ENCODE measurements at regions not wholly inside any gene's neighbourhood (a gene's known extent, or its start where the extent isn't known, plus 50 kb on each side); places are given as distances from the start of the nearest gene placed in this dataset.

DNA sequence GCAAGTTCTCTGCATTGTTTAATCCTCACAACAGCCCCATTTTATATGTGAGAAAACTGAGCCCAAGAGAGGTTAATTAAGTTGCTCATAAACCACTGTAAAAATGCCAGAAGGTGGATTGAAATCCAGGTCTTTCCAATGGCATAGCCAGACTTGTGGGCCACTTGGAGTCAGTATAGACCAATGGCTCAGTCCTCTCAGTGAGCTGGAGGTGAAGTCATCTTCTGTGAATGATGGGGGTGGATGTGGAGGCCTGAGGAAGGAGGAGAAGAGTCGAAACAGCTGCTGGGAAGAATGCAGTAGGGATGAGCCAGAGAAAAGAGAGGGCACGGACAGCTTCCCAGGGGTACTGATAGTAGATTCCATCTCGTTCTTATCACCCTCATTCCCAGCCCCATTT lies 213.4 kb downstream of the SOX9 start:
- H3K27ac ChIP-seq (ENCODE audit: low read depth, low read length) = no peak overlapping the region
- H3K36me3 ChIP-seq (ENCODE audit: control insufficient read depth in 3 of 3, insufficient read depth in 3 of 3, low read length in 3 of 3) = no peaks in the 10 kb centered on the region
- H3K4me3 ChIP-seq (ENCODE audit: low read length in 3 of 3) = no peak overlapping the region
- H3K27me3 ChIP-seq (ENCODE audit: control insufficient read depth in 3 of 3, insufficient read depth in 3 of 3, low read length in 3 of 3) = peaks cover 4 to 20% (median 16%) of the 10 kb centered on the region in 3 donors
- no peak overlapping the region for H3K9ac ChIP-seq (ENCODE audit: low read depth in 1 of 3, low read length in 3 of 3)
- H3K4me1 ChIP-seq (ENCODE audit: control insufficient read depth in 3 of 3, insufficient read depth in 3 of 3, low read length in 3 of 3) = peaks cover 0 to 3% (median 0%) of the 10 kb centered on the region in 3 donors
- no peaks in the 10 kb centered on the region for H3K9me3 ChIP-seq (ENCODE audit: control insufficient read depth in 3 of 3, low read length in 3 of 3)

GRCh38 chr17:72336026-72336803 lies 215.4 kb downstream of the SOX9 start:
- H3K27ac ChIP-seq (ENCODE audit: low read depth, low read length) = no peak overlapping the region
- no peaks in the 10 kb centered on the region for H3K36me3 ChIP-seq (ENCODE audit: control insufficient read depth in 3 of 3, insufficient read depth in 3 of 3, low read length in 3 of 3)
- peaks cover 0 to 3% (median 0%) of the 10 kb centered on the region in 3 donors for H3K4me1 ChIP-seq (ENCODE audit: control insufficient read depth in 3 of 3, insufficient read depth in 3 of 3, low read length in 3 of 3)
- H3K27me3 ChIP-seq (ENCODE audit: control insufficient read depth in 3 of 3, insufficient read depth in 3 of 3, low read length in 3 of 3) = peaks cover 14 to 24% (median 16%) of the 10 kb centered on the region in 3 donors
- H3K9me3 ChIP-seq (ENCODE audit: control insufficient read depth in 3 of 3, low read length in 3 of 3) = no peaks in the 10 kb centered on the region
- no peak overlapping the region for H3K9ac ChIP-seq (ENCODE audit: low read depth in 1 of 3, low read length in 3 of 3)
- H3K4me3 ChIP-seq (ENCODE audit: low read length in 3 of 3) = no peak overlapping the region

- Histone ChIP-seq H3K4me3 (ENCODE audit: low read length in 3 of 3) (no peak overlapping the region), H3K27me3 (ENCODE audit: control insufficient read depth in 3 of 3, insufficient read depth in 3 of 3, low read length in 3 of 3) (peaks cover 14 to 28% (median 16%) of the 10 kb centered on the region in 3 donors), H3K36me3 (ENCODE audit: control insufficient read depth in 3 of 3, insufficient read depth in 3 of 3, low read length in 3 of 3) (no peaks in the 10 kb centered on the region), H3K9ac (ENCODE audit: low read depth in 1 of 3, low read length in 3 of 3) (no peak overlapping the region), H3K9me3 (ENCODE audit: control insufficient read depth in 3 of 3, low read length in 3 of 3) (no peaks in the 10 kb centered on the region), H3K4me1 (ENCODE audit: control insufficient read depth in 3 of 3, insufficient read depth in 3 of 3, low read length in 3 of 3) (peaks cover 0 to 3% (median 0%) of the 10 kb centered on the region in 3 donors), H3K27ac (ENCODE audit: low read depth, low read length) (no peak overlapping the region)
Observed at GRCh38 chr17:72336804-72337070, 215.9 kb downstream of the SOX9 start.

DNA sequence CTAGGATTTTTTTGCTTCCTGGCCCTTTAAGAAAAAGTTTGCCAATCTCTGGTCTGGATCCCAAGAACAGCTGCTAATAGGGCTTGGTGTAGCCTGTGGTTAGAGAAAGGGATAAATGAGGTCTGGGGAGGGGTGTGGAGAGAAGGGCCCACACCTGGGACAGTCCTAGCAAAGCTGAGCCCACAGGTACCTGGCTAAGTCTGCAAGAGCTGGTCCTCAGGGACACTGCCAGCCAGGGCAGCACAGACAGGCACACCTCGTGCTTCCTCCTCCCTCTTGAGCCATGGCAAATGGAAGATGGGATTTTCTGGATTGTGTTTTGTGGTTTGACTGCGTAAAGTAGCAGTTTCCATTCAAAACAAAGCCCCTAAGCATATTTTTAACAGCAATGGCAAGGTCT lies 217.5 kb downstream of the SOX9 start:
- peaks cover 0 to 4% (median 0%) of the 10 kb centered on the region in 3 donors for H3K4me1 ChIP-seq (ENCODE audit: control insufficient read depth in 3 of 3, insufficient read depth in 3 of 3, low read length in 3 of 3)
- no peak overlapping the region for H3K27ac ChIP-seq (ENCODE audit: low read depth, low read length)
- H3K27me3 ChIP-seq (ENCODE audit: control insufficient read depth in 3 of 3, insufficient read depth in 3 of 3, low read length in 3 of 3) = peaks cover 14 to 30% (median 22%) of the 10 kb centered on the region in 3 donors
- no peak overlapping the region for H3K9ac ChIP-seq (ENCODE audit: low read depth in 1 of 3, low read length in 3 of 3)
- H3K4me3 ChIP-seq (ENCODE audit: low read length in 3 of 3) = no peak overlapping the region
- no peaks in the 10 kb centered on the region for H3K9me3 ChIP-seq (ENCODE audit: control insufficient read depth in 3 of 3, low read length in 3 of 3)
- no peaks in the 10 kb centered on the region for H3K36me3 ChIP-seq (ENCODE audit: control insufficient read depth in 3 of 3, insufficient read depth in 3 of 3, low read length in 3 of 3)

DNA sequence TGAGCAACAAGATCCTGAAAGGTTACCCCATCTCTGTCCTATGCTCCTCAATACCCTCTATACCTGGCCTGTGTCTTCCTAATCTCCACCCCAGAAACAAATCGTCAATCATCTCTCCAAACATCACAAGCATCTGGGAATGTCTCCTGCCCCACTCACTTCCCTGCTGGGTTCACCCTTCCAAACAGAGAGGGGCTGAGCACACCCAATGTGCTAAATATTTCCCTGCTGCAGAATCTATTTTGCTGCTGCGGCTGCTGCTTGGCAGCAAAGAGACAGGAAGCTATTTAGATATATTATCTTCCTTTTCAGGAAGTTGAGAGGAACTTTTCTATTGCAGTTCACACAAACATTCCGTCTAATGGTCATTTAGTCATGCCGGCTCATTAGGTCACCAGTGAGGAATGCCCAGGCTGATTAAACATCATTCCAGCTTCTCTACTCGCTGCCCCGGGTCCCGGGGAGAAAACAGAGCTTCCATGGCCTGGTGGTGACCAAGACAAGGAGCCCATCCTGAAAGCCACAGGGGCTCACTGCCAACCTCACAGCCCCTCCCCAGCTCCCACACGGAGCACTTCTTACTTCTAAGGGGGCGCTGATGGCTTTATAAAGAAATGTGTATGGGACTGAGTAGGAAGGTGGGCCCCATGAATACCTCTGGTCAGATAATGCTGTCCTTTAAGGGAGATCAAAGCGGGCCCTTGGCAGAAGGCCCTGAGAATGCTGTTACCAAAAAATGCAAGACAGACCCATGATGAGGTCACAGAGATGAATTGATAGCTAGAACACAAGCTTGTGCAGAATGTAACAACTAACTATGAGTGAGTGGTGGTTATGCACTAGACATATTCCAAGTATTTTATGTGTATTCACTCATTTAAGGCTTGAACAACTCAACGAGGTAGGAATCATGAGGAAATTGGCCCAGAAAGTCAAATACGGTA lies 218.3 kb downstream of the SOX9 start:
- Histone ChIP-seq H3K4me3 (ENCODE audit: low read length in 3 of 3) (no peak overlapping the region), H3K27me3 (ENCODE audit: control insufficient read depth in 3 of 3, insufficient read depth in 3 of 3, low read length in 3 of 3) (peaks cover 14 to 30% (median 28%) of the 10 kb centered on the region in 3 donors), H3K27ac (ENCODE audit: low read depth, low read length) (no peak overlapping the region), H3K36me3 (ENCODE audit: control insufficient read depth in 3 of 3, insufficient read depth in 3 of 3, low read length in 3 of 3) (no peaks in the 10 kb centered on the region), H3K9ac (ENCODE audit: low read depth in 1 of 3, low read length in 3 of 3) (no peak overlapping the region), H3K4me1 (ENCODE audit: control insufficient read depth in 3 of 3, insufficient read depth in 3 of 3, low read length in 3 of 3) (peaks cover 0 to 4% (median 0%) of the 10 kb centered on the region in 3 donors), H3K9me3 (ENCODE audit: control insufficient read depth in 3 of 3, low read length in 3 of 3) (no peaks in the 10 kb centered on the region)

- Histone ChIP-seq H3K27me3 (ENCODE audit: control insufficient read depth in 3 of 3, insufficient read depth in 3 of 3, low read length in 3 of 3) (peaks cover 14 to 23% (median 22%) of the 10 kb centered on the region in 3 donors), H3K9me3 (ENCODE audit: control insufficient read depth in 3 of 3, low read length in 3 of 3) (no peaks in the 10 kb centered on the region), H3K36me3 (ENCODE audit: control insufficient read depth in 3 of 3, insufficient read depth in 3 of 3, low read length in 3 of 3) (no peaks in the 10 kb centered on the region), H3K27ac (ENCODE audit: low read depth, low read length) (no peak overlapping the region), H3K9ac (ENCODE audit: low read depth in 1 of 3, low read length in 3 of 3) (no peak overlapping the region), H3K4me1 (ENCODE audit: control insufficient read depth in 3 of 3, insufficient read depth in 3 of 3, low read length in 3 of 3) (peaks cover 0 to 4% (median 0%) of the 10 kb centered on the region in 3 donors), H3K4me3 (ENCODE audit: low read length in 3 of 3) (no peak overlapping the region)
Observed at GRCh38 chr17:72340836-72341235, 220.0 kb downstream of the SOX9 start.

DNA sequence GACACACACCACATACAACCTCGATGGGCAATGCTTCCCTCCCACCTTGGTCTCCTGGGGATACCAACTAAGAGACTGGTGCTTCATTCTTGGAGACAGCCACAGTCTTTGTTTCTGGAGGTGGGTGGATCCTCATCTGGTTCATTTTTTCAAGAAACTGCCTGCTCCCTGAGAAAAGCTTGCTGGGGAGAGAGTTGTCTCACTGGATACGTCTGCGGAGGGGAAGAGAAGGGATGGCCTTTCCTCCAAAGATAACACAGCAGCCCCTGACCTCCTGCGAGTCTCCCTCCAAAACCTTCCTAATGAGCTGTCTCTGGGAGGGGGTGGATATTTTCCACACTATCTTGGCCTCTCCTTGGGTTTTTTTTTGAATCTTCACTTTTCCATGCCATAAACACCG lies 221.2 kb downstream of the SOX9 start:
- H3K36me3 ChIP-seq (ENCODE audit: control insufficient read depth in 3 of 3, insufficient read depth in 3 of 3, low read length in 3 of 3) = no peaks in the 10 kb centered on the region
- no peak overlapping the region for H3K9ac ChIP-seq (ENCODE audit: low read depth in 1 of 3, low read length in 3 of 3)
- H3K4me1 ChIP-seq (ENCODE audit: control insufficient read depth in 3 of 3, insufficient read depth in 3 of 3, low read length in 3 of 3) = peaks cover 0 to 4% (median 0%) of the 10 kb centered on the region in 3 donors
- no peak overlapping the region for H3K27ac ChIP-seq (ENCODE audit: low read depth, low read length)
- H3K4me3 ChIP-seq (ENCODE audit: low read length in 3 of 3) = no peak overlapping the region
- no peaks in the 10 kb centered on the region for H3K9me3 ChIP-seq (ENCODE audit: control insufficient read depth in 3 of 3, low read length in 3 of 3)
- peaks cover 14 to 19% (median 19%) of the 10 kb centered on the region in 3 donors for H3K27me3 ChIP-seq (ENCODE audit: control insufficient read depth in 3 of 3, insufficient read depth in 3 of 3, low read length in 3 of 3)

GRCh38 chr17:72342627-72343527 lies 222.1 kb downstream of the SOX9 start:
- Histone ChIP-seq H3K4me1 (ENCODE audit: control insufficient read depth in 3 of 3, insufficient read depth in 3 of 3, low read length in 3 of 3) (peaks cover 0 to 4% (median 0%) of the 10 kb centered on the region in 3 donors), H3K36me3 (ENCODE audit: control insufficient read depth in 3 of 3, insufficient read depth in 3 of 3, low read length in 3 of 3) (no peaks in the 10 kb centered on the region), H3K27ac (ENCODE audit: low read depth, low read length) (no peak overlapping the region), H3K9ac (ENCODE audit: low read depth in 1 of 3, low read length in 3 of 3) (no peak overlapping the region), H3K9me3 (ENCODE audit: control insufficient read depth in 3 of 3, low read length in 3 of 3) (no peaks in the 10 kb centered on the region), H3K27me3 (ENCODE audit: control insufficient read depth in 3 of 3, insufficient read depth in 3 of 3, low read length in 3 of 3) (peaks cover 11 to 18% (median 17%) of the 10 kb centered on the region in 3 donors), H3K4me3 (ENCODE audit: low read length in 3 of 3) (no peak overlapping the region)

DNA sequence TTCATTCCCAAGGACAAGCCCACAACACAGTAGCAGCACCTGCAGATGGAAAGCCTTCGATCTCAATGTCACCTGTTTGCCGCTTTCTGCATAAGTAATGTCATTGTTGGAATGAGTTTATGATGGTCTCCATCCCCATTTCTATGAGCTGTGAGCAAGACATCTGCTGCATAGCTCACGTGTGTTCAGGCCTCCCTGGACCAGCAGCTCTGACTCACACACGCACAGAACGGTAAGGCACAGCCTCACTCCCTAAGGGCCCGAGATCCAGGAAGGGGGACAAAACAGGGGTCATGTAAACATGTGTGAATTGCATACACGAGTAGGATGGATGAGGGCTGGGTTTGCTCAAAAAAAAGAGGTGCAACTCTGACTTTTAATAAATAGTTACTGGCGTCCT lies 223.1 kb downstream of the SOX9 start:
- H3K4me3 ChIP-seq (ENCODE audit: low read length in 3 of 3) = no peak overlapping the region
- no peaks in the 10 kb centered on the region for H3K9me3 ChIP-seq (ENCODE audit: control insufficient read depth in 3 of 3, low read length in 3 of 3)
- H3K27ac ChIP-seq (ENCODE audit: low read depth, low read length) = no peak overlapping the region
- peaks cover 10 to 21% (median 11%) of the 10 kb centered on the region in 3 donors for H3K27me3 ChIP-seq (ENCODE audit: control insufficient read depth in 3 of 3, insufficient read depth in 3 of 3, low read length in 3 of 3)
- H3K9ac ChIP-seq (ENCODE audit: low read depth in 1 of 3, low read length in 3 of 3) = no peak overlapping the region
- no peaks in the 10 kb centered on the region for H3K36me3 ChIP-seq (ENCODE audit: control insufficient read depth in 3 of 3, insufficient read depth in 3 of 3, low read length in 3 of 3)
- H3K4me1 ChIP-seq (ENCODE audit: control insufficient read depth in 3 of 3, insufficient read depth in 3 of 3, low read length in 3 of 3) = peaks cover 0 to 2% (median 0%) of the 10 kb centered on the region in 3 donors

Data from skeletal muscle tissue (tissue), 3 donors.